ENCODE measurements at regions not wholly inside any gene's neighbourhood (a gene's known extent, or its start where the extent isn't known, plus 50 kb on each side); places are given as distances from the start of the nearest gene placed in this dataset.

GRCh38 chr6:8733879-8734278 is 298.5 kb upstream of the SLC35B3 start:
- no peak for DNase-seq (ENCODE audit: low spot score)

GRCh38 chr6:8731874-8732273 is 296.5 kb upstream of the SLC35B3 start:
- DNase-seq (ENCODE audit: low spot score) = no peak

- DNase-seq (ENCODE audit: low spot score) = no peak
These were observed 275.5 kb upstream of the SLC35B3 start for GRCh38 chr6:8710668-8711431.

- DNase-seq (ENCODE audit: low spot score) = no peak
These were observed 272.8 kb upstream of the SLC35B3 start for GRCh38 chr6:8707956-8708772.

- DNase-seq (ENCODE audit: low spot score) = no peak
These were observed 272.0 kb upstream of the SLC35B3 start for GRCh38 chr6:8707369-8707768.

GRCh38 chr6:8705435-8706020 is 270.2 kb upstream of the SLC35B3 start:
- peak; percentile 14 for DNase-seq (ENCODE audit: low spot score)

GRCh38 chr6:8703059-8703458 is 267.7 kb upstream of the SLC35B3 start:
- DNase-seq (ENCODE audit: low spot score) = no peak

- no peak for DNase-seq (ENCODE audit: low spot score)
These were observed 253.5 kb upstream of the SLC35B3 start for GRCh38 chr6:8688821-8689220.

GRCh38 chr6:8686077-8686476 is 250.7 kb upstream of the SLC35B3 start:
- no peak for DNase-seq (ENCODE audit: low spot score)

- no peak for DNase-seq (ENCODE audit: low spot score)
These were observed 247.9 kb upstream of the SLC35B3 start for GRCh38 chr6:8683204-8683603.

GRCh38 chr6:8679823-8680222 is 244.5 kb upstream of the SLC35B3 start:
- no peak for DNase-seq (ENCODE audit: low spot score)

GRCh38 chr6:8678466-8678865 is 243.1 kb upstream of the SLC35B3 start:
- no peak for DNase-seq (ENCODE audit: low spot score)

GRCh38 chr6:8674126-8674525 is 238.8 kb upstream of the SLC35B3 start:
- DNase-seq (ENCODE audit: low spot score) = no peak

- no peak for DNase-seq (ENCODE audit: low spot score)
These were observed 237.5 kb upstream of the SLC35B3 start for GRCh38 chr6:8672882-8673281.

GRCh38 chr6:8670792-8671191 is 235.4 kb upstream of the SLC35B3 start:
- no peak for DNase-seq (ENCODE audit: low spot score)

GRCh38 chr6:8664700-8665099 is 229.4 kb upstream of the SLC35B3 start:
- DNase-seq (ENCODE audit: low spot score) = no peak

- no peak for DNase-seq (ENCODE audit: low spot score)
These were observed 228.7 kb upstream of the SLC35B3 start for GRCh38 chr6:8664070-8664469.

- no peak for DNase-seq (ENCODE audit: low spot score)
These were observed 224.3 kb upstream of the SLC35B3 start for GRCh38 chr6:8659404-8660189.

- no peak for DNase-seq (ENCODE audit: low spot score)
These were observed 223.1 kb upstream of the SLC35B3 start for GRCh38 chr6:8658416-8658815.

GRCh38 chr6:8657522-8657921 is 222.2 kb upstream of the SLC35B3 start:
- no peak for DNase-seq (ENCODE audit: low spot score)

- no peak for DNase-seq (ENCODE audit: low spot score)
These were observed 220.5 kb upstream of the SLC35B3 start for GRCh38 chr6:8655670-8656454.

All from iPS-NIHi11 (cell line).